PC-9 (cell line): ENCODE measurements at regions not wholly inside any gene's neighbourhood (a gene's known extent, or its start where the extent isn't known, plus 50 kb on each side); places are given as distances from the start of the nearest gene placed in this dataset.

ENCODE experiments used
- EZH2 ChIP-seq: fragments of 200-600 bp; sonication (generic); IDR thresholded peaks from 2 replicates; pipeline ENCODE4 v1.8.0; 2017; ENCODE audit warnings: antibody characterized with exemption, low read depth
- TF ChIP-seq, protein P1 (sequence below): fragments of 200-600 bp; sonication (generic); conservative IDR thresholded peaks from 2 replicates; pipeline ENCODE4 v1.6.1; 2017; ENCODE audit warnings: mixed run types, antibody characterized with exemption, mild to moderate bottlenecking, moderate library complexity

DNA sequence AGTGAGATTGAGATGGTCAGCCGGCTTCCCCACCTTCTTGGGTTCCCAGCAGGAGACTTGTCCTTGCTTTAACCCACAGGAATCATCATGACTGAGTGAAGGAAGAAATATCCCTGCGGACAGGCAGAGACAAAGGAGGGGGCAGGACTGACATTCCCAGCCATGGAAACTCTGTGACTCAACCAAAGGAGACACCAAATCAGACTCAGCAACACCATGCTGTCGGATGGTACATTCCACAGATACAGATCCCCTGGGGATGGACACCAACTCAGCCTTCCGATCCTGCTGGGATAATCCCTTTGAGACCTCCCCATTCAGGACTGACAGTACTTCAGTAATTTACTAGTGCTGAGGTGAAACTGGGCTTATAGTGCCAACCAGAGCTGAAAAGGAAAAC lies 518.3 kb downstream of the XIRP2 start:
- TF ChIP-seq, protein P1, sequence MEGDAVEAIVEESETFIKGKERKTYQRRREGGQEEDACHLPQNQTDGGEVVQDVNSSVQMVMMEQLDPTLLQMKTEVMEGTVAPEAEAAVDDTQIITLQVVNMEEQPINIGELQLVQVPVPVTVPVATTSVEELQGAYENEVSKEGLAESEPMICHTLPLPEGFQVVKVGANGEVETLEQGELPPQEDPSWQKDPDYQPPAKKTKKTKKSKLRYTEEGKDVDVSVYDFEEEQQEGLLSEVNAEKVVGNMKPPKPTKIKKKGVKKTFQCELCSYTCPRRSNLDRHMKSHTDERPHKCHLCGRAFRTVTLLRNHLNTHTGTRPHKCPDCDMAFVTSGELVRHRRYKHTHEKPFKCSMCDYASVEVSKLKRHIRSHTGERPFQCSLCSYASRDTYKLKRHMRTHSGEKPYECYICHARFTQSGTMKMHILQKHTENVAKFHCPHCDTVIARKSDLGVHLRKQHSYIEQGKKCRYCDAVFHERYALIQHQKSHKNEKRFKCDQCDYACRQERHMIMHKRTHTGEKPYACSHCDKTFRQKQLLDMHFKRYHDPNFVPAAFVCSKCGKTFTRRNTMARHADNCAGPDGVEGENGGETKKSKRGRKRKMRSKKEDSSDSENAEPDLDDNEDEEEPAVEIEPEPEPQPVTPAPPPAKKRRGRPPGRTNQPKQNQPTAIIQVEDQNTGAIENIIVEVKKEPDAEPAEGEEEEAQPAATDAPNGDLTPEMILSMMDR, result no peak
- no peak for TF ChIP-seq EZH2
